Testis (tissue), 2 donors: ENCODE measurements at regions not wholly inside any gene's neighbourhood (a gene's known extent, or its start where the extent isn't known, plus 50 kb on each side); places are given as distances from the start of the nearest gene placed in this dataset.

Experiments
- DNase-seq: peaks from one replicate; pipeline ENCODE4 v3.0.0-alpha.2; 2019
- H3K27ac ChIP-seq, 2 donors: fragments of 200-600 bp; sonication (generic); one replicate each; pipeline ENCODE4 v1.5.1; 2019
- H3K27me3 ChIP-seq: fragments of 200-600 bp; sonication (generic); one replicate; pipeline ENCODE4 v1.5.1; 2019
- H3K36me3 ChIP-seq: fragments of 200-600 bp; sonication (generic); one replicate; pipeline ENCODE4 v1.5.1; 2017; ENCODE audit warnings: low read depth; ENCODE audit errors: missing control alignments
- H3K4me1 ChIP-seq: fragments of 200-600 bp; sonication (generic); one replicate; pipeline ENCODE4 v1.5.1; 2019
- H3K4me3 ChIP-seq, 2 donors: fragments of 200-600 bp; sonication (generic); one replicate each; pipeline ENCODE4 v1.5.1; 2017 to 2019
- H3K9me3 ChIP-seq: fragments of 200-600 bp; sonication (generic); one replicate; pipeline ENCODE4 v1.5.1; 2017
- POLR2A ChIP-seq: fragments of 450-650 bp; IDR thresholded peaks from one replicate; pipeline ENCODE4 v1.6.1; 2017; ENCODE audit warnings: antibody characterized with exemption, mild to moderate bottlenecking, moderate library complexity
- WGBS, 2 donors: methylation state at CpG; one replicate each; pipeline ENCODE4 v1.1.5; 2018; 5-methylcytosine and 5-hydroxymethylcytosine counted together
- intact Hi-C: fragments of 100-400 bp; cut with DNase I; formaldehyde crosslinking; loops from one replicate; pipeline ENCODE4 v1.15.1; 2023; ENCODE audit warnings: low total_unique reads
- TF ChIP-seq, protein P1 (sequence below), 3 experiments: fragments of 450-650 bp in 2 of 3; fragments of 200-600 bp in 1 of 3; sonication (generic) in 1 of 3; IDR thresholded peaks; one replicate each; pipeline ENCODE4 v1.5.1; 2016 to 2019; ENCODE audit warnings: antibody characterized with exemption in 3 of 3, mild to moderate bottlenecking in 2 of 3, moderate library complexity in 1 of 3

DNA sequence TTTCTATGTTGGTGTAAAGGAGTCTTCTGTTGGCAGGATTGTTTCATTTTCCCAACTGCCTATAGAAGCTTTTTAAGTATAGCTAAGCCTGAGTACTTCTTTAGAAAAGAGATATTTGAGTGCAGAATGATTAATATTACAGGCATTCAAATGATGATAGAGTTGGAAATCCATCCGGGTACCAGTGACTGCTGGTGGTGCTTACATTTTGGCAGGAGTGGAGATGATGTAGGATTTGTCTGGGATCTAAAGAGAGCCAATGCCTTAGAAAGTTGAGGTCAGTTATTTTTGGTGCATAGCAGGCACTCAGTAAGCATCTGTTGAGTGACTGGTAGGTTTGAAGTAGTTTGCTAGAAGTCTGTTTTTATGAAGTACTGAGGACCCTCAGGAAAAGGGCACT lies 433.5 kb downstream of the DMAC1 start:
- intact Hi-C loops, result no loop called here
- WGBS, 2 donors, result 50 to 80% methylated on average over 1 of the region's 1 CpG
- no peak for DNase-seq
- Histone ChIP-seq H3K36me3 (no peaks in the 10 kb centered on the region), H3K4me1 (no peaks in the 10 kb centered on the region), H3K4me3 (no peak overlapping the region), H3K27me3 (no peaks in the 10 kb centered on the region), H3K27ac (no peak overlapping the region), H3K9me3 (no peaks in the 10 kb centered on the region)
- TF ChIP-seq, protein P1, sequence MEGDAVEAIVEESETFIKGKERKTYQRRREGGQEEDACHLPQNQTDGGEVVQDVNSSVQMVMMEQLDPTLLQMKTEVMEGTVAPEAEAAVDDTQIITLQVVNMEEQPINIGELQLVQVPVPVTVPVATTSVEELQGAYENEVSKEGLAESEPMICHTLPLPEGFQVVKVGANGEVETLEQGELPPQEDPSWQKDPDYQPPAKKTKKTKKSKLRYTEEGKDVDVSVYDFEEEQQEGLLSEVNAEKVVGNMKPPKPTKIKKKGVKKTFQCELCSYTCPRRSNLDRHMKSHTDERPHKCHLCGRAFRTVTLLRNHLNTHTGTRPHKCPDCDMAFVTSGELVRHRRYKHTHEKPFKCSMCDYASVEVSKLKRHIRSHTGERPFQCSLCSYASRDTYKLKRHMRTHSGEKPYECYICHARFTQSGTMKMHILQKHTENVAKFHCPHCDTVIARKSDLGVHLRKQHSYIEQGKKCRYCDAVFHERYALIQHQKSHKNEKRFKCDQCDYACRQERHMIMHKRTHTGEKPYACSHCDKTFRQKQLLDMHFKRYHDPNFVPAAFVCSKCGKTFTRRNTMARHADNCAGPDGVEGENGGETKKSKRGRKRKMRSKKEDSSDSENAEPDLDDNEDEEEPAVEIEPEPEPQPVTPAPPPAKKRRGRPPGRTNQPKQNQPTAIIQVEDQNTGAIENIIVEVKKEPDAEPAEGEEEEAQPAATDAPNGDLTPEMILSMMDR (IDR thresholded peaks at IDR 0.05), result no peak
- no peak for TF ChIP-seq POLR2A

- Histone ChIP-seq H3K27ac (no peak overlapping the region), H3K27me3 (no peaks in the 10 kb centered on the region), H3K9me3 (no peaks in the 10 kb centered on the region), H3K4me3 (no peak overlapping the region), H3K4me1 (no peaks in the 10 kb centered on the region), H3K36me3 (no peaks in the 10 kb centered on the region)
- intact Hi-C loops, result no loop called here
- TF ChIP-seq POLR2A, result no peak
- TF ChIP-seq, protein P1 (IDR thresholded peaks at IDR 0.05), result no peak
- no peak for DNase-seq
- 52 to 63% methylated on average over 4 of the region's 4 CpGs for WGBS, 2 donors
Observed at GRCh38 chr9:7363777-7364477, 435.7 kb downstream of the DMAC1 start.

DNA sequence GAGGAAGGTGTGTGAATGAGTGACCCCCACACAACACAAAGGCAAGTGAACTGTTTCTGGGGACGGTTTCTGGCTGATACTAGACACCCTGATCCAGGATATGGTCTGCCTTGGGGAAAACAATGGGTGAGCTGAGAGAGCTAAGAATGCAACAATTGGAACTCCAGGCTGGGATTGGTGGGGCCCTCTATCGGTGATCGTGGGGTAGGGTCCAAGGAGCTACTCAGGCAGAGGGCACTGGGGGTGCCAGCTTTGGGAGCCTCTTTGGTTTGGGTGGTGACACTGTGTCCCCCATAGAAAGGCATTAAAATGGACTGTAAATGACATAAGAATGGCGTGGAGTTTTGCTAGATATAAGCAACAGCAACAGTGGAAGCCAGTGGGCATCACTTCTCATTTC lies 439.1 kb downstream of the DMAC1 start:
- intact Hi-C loops, result no loop called here
- no peak for DNase-seq
- TF ChIP-seq, protein P1 (IDR thresholded peaks at IDR 0.05), result no peak
- no peak for TF ChIP-seq POLR2A

GRCh38 chr9:7358876-7359275 lies 440.7 kb downstream of the DMAC1 start:
- H3K4me1 ChIP-seq, result no peaks in the 10 kb centered on the region
- DNase-seq, result no peak
- no peaks in the 10 kb centered on the region for H3K27me3 ChIP-seq
- intact Hi-C loops, result no loop called here
- TF ChIP-seq, protein P1 (IDR thresholded peaks at IDR 0.05), result no peak
- no peak for TF ChIP-seq POLR2A
- no peaks in the 10 kb centered on the region for H3K36me3 ChIP-seq
- no peak overlapping the region for H3K4me3 ChIP-seq
- no peaks in the 10 kb centered on the region for H3K9me3 ChIP-seq
- no peak overlapping the region for H3K27ac ChIP-seq

More for the DNA sequence above, 439.1 kb downstream of the DMAC1 start:
- Histone ChIP-seq H3K27me3 (no peaks in the 10 kb centered on the region), H3K36me3 (no peaks in the 10 kb centered on the region), H3K27ac (no peak overlapping the region), H3K4me3 (no peak overlapping the region), H3K4me1 (no peaks in the 10 kb centered on the region), H3K9me3 (no peaks in the 10 kb centered on the region)
- 64 to 76% methylated on average over 4 of the region's 4 CpGs for WGBS, 2 donors

DNA sequence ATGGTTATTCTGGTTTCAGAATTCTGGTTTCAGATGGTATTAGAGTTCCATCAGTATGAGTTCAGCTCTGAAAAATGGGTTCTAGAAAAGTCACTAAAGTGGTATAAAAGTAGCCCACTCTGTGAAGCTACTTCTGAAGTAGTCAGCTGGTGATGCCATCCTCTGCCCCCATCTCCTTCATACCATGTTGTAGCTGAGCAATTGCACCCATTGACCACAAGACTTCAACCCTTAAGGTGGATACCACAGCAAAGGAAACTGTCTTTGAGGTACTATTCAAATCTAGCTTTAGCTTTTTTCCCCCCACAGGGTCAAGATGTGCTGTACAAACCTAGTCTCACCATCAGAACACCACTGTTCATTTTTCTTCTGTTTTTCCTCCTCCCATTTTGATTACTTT lies 444.9 kb downstream of the DMAC1 start:
- intact Hi-C loops, result no loop called here
- Histone ChIP-seq H3K4me3 (no peak overlapping the region), H3K36me3 (no peaks in the 10 kb centered on the region), H3K9me3 (no peaks in the 10 kb centered on the region), H3K27ac (no peak overlapping the region), H3K27me3 (no peaks in the 10 kb centered on the region), H3K4me1 (no peaks in the 10 kb centered on the region)
- no peak for DNase-seq
- no peak for TF ChIP-seq POLR2A
- TF ChIP-seq, protein P1 (IDR thresholded peaks at IDR 0.05), result no peak
